Endothelial cell of umbilical vein (primary cell): ENCODE measurements at regions not wholly inside any gene's neighbourhood (a gene's known extent, or its start where the extent isn't known, plus 50 kb on each side); places are given as distances from the start of the nearest gene placed in this dataset.

ENCODE experiments used
- POLR2A ChIP-seq: IDR thresholded peaks from 2 replicates; pipeline ENCODE4 v1.6.1; 2012; ENCODE audit warnings: low read depth, mild to moderate bottlenecking, control low read depth, low read length
- TF ChIP-seq, protein P1 (sequence below), 2 donors: IDR thresholded peaks; 1 replicate in 1 of 2; 2 replicates in 1 of 2; pipeline ENCODE4 v1.5.1; 2011; ENCODE audit warnings: low read length in 2 of 2, mild to moderate bottlenecking in 2 of 2, moderate library complexity in 2 of 2, control low read depth in 1 of 2, inconsistent platforms in 1 of 2, low read depth in 1 of 2; ENCODE audit not compliant: insufficient read depth in 1 of 2; ENCODE audit errors: extremely low read depth in 1 of 2
- TF ChIP-seq, protein P2 (sequence below): IDR thresholded peaks from 2 replicates; pipeline ENCODE4 v1.6.1; 2011; ENCODE audit not compliant: insufficient read depth, insufficient read length

DNA sequence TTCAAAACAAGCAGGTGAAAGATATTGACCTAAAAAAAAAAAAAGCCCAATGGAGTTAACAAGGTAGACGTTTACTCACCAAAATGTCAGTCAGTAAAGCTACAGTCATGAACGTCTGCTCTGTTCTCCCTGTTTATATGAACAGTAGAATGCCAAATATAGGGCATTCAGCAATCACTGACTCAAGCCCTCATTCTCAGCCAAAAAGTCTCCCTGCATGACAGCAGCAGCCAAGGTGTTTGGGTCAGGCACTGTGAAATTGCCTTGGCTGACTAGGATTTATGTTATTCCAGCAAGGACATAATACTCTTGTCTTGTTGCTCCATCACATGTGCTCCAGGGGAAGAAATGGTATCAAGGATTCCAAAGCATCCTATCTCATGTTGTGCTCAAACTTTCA is 194.7 kb upstream of the RSPO3 start:
- TF ChIP-seq, protein P1, sequence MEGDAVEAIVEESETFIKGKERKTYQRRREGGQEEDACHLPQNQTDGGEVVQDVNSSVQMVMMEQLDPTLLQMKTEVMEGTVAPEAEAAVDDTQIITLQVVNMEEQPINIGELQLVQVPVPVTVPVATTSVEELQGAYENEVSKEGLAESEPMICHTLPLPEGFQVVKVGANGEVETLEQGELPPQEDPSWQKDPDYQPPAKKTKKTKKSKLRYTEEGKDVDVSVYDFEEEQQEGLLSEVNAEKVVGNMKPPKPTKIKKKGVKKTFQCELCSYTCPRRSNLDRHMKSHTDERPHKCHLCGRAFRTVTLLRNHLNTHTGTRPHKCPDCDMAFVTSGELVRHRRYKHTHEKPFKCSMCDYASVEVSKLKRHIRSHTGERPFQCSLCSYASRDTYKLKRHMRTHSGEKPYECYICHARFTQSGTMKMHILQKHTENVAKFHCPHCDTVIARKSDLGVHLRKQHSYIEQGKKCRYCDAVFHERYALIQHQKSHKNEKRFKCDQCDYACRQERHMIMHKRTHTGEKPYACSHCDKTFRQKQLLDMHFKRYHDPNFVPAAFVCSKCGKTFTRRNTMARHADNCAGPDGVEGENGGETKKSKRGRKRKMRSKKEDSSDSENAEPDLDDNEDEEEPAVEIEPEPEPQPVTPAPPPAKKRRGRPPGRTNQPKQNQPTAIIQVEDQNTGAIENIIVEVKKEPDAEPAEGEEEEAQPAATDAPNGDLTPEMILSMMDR (IDR thresholded peaks at IDR 0.05; ENCODE audit: extremely low read depth in 1 of 2, insufficient read depth in 1 of 2, low read depth in 1 of 2, low read length in 2 of 2) = no peak
- TF ChIP-seq, protein P2, sequence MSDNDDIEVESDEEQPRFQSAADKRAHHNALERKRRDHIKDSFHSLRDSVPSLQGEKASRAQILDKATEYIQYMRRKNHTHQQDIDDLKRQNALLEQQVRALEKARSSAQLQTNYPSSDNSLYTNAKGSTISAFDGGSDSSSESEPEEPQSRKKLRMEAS = no peak
- no peak for TF ChIP-seq POLR2A
